Upper lobe of left lung (tissue), 4 donors: ENCODE measurements at regions not wholly inside any gene's neighbourhood (a gene's known extent, or its start where the extent isn't known, plus 50 kb on each side); places are given as distances from the start of the nearest gene placed in this dataset.

ENCODE experiments used
- EP300 ChIP-seq, 4 donors: sonication (generic); formaldehyde crosslinking; IDR thresholded peaks; one replicate each; pipeline ENCODE4 v1.5.1; 2017; ENCODE audit warnings: antibody characterized with exemption in 4 of 4, control low read depth in 2 of 4
- POLR2A ChIP-seq, 4 donors: fragments of 450-650 bp; IDR thresholded peaks; one replicate each; pipeline ENCODE4 v1.5.1; 2016 to 2017; ENCODE audit warnings: antibody characterized with exemption in 4 of 4, mild to moderate bottlenecking in 2 of 4
- POLR2AphosphoS5 ChIP-seq, 2 donors: sonication (generic); formaldehyde crosslinking; IDR thresholded peaks; one replicate each; pipeline ENCODE4 v1.5.1; 2017; ENCODE audit warnings: antibody characterized with exemption in 2 of 2
- TF ChIP-seq, protein P1 (sequence below), 6 experiments: fragments of 450-650 bp in 4 of 6; fragments of 200-600 bp in 2 of 6; sonication (generic) in 2 of 6; IDR thresholded peaks; one replicate each; pipeline ENCODE4 v1.5.1; 2016 to 2019; ENCODE audit warnings: antibody characterized with exemption in 6 of 6

DNA sequence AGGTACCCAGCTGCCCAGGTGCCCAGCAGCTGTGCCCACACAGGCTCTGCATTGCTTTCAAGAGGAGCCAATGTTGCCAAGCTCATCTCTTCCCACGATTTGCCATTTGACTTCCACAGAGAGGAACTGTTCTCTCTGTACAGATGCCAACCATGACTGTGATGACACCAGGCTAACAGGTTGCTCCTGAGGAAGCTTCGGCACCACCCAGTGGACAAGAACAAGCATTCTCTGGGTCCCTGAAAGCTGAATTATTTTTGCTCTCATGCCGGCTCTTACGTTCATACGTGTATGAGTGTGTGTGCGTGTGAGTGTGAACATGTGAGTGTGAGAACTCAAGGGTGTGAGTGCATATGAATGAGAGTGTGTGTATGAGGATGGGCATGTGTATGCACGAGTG, 535.2 kb downstream of the LIG4 start:
- TF ChIP-seq POLR2AphosphoS5 (IDR thresholded peaks at IDR 0.05) (no peak), POLR2A (IDR thresholded peaks at IDR 0.05) (no peak), EP300 (IDR thresholded peaks at IDR 0.05) (no peak)
- TF ChIP-seq, protein P1, sequence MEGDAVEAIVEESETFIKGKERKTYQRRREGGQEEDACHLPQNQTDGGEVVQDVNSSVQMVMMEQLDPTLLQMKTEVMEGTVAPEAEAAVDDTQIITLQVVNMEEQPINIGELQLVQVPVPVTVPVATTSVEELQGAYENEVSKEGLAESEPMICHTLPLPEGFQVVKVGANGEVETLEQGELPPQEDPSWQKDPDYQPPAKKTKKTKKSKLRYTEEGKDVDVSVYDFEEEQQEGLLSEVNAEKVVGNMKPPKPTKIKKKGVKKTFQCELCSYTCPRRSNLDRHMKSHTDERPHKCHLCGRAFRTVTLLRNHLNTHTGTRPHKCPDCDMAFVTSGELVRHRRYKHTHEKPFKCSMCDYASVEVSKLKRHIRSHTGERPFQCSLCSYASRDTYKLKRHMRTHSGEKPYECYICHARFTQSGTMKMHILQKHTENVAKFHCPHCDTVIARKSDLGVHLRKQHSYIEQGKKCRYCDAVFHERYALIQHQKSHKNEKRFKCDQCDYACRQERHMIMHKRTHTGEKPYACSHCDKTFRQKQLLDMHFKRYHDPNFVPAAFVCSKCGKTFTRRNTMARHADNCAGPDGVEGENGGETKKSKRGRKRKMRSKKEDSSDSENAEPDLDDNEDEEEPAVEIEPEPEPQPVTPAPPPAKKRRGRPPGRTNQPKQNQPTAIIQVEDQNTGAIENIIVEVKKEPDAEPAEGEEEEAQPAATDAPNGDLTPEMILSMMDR (IDR thresholded peaks at IDR 0.05) = no peak
